ENCODE measurements at regions not wholly inside any gene's neighbourhood (a gene's known extent, or its start where the extent isn't known, plus 50 kb on each side); places are given as distances from the start of the nearest gene placed in this dataset.

GRCh38 chr4:160386846-160387245 lies 1284.0 kb downstream of the RAPGEF2 start:
- no peak for DNase-seq
- ChIA-PET CTCF (no interaction called here), POLR2A (no interaction called here)
- peaks cover 0 to 14% (median 0%) of the 10 kb centered on the region in 5 experiments for H3K9me3 ChIP-seq (ENCODE audit: control extremely low read depth in 1 of 5, control insufficient read depth in 4 of 5, insufficient read depth in 2 of 5, low read depth in 1 of 5, low read length in 4 of 5)
- H3K4me3 ChIP-seq (ENCODE audit: control insufficient read depth in 1 of 7, extremely low read depth in 1 of 7, insufficient read depth in 4 of 7, low read depth in 2 of 7, low read length in 6 of 7) = no peak overlapping the region
- H3K27me3 ChIP-seq (replicated peaks in 2 of 5; ENCODE audit: control insufficient read depth in 4 of 5, insufficient read depth in 5 of 5, low read length in 4 of 5) = no peaks in the 10 kb centered on the region
- H3K4me1 ChIP-seq (ENCODE audit: control extremely low read depth in 1 of 4, control insufficient read depth in 4 of 4, insufficient read depth in 4 of 4, low read length in 3 of 4) = no peaks in the 10 kb centered on the region
- H3K36me3 ChIP-seq (ENCODE audit: control insufficient read depth in 4 of 4, insufficient read depth in 4 of 4, low read length in 3 of 4) = no peaks in the 10 kb centered on the region
- H3K27ac ChIP-seq (ENCODE audit: insufficient read depth in 1 of 2, low read depth in 1 of 2, low read length in 2 of 2, poor library complexity in 1 of 2, severe bottlenecking in 2 of 2) = no peak overlapping the region

GRCh38 chr4:160399826-160400225 lies 1296.9 kb downstream of the RAPGEF2 start:
- no peaks in the 10 kb centered on the region for H3K4me1 ChIP-seq (ENCODE audit: control extremely low read depth in 1 of 4, control insufficient read depth in 4 of 4, insufficient read depth in 4 of 4, low read length in 3 of 4)
- no CpG with 5 or more reads among the region's 3 CpGs for WGBS (ENCODE audit: insufficient coverage)
- H3K27me3 ChIP-seq (replicated peaks in 2 of 5; ENCODE audit: control insufficient read depth in 4 of 5, insufficient read depth in 5 of 5, low read length in 4 of 5) = no peaks in the 10 kb centered on the region
- no peak overlapping the region for H3K27ac ChIP-seq (ENCODE audit: insufficient read depth in 1 of 2, low read depth in 1 of 2, low read length in 2 of 2, poor library complexity in 1 of 2, severe bottlenecking in 2 of 2)
- no peak for DNase-seq
- H3K9me3 ChIP-seq (ENCODE audit: control extremely low read depth in 1 of 5, control insufficient read depth in 4 of 5, insufficient read depth in 2 of 5, low read depth in 1 of 5, low read length in 4 of 5) = no peaks in the 10 kb centered on the region
- no peak overlapping the region for H3K4me3 ChIP-seq (ENCODE audit: control insufficient read depth in 1 of 7, extremely low read depth in 1 of 7, insufficient read depth in 4 of 7, low read depth in 2 of 7, low read length in 6 of 7)
- CTCF ChIA-PET = no interaction called here
- no peaks in the 10 kb centered on the region for H3K36me3 ChIP-seq (ENCODE audit: control insufficient read depth in 4 of 4, insufficient read depth in 4 of 4, low read length in 3 of 4)
- POLR2A ChIA-PET = no interaction called here

- no peak overlapping the region for H3K4me3 ChIP-seq (ENCODE audit: control insufficient read depth in 1 of 7, extremely low read depth in 1 of 7, insufficient read depth in 4 of 7, low read depth in 2 of 7, low read length in 6 of 7)
- no peak overlapping the region for H3K27ac ChIP-seq (ENCODE audit: insufficient read depth in 1 of 2, low read depth in 1 of 2, low read length in 2 of 2, poor library complexity in 1 of 2, severe bottlenecking in 2 of 2)
- no peaks in the 10 kb centered on the region for H3K36me3 ChIP-seq (ENCODE audit: control insufficient read depth in 4 of 4, insufficient read depth in 4 of 4, low read length in 3 of 4)
- DNase-seq = no peak
- WGBS (ENCODE audit: insufficient coverage) = no CpG with 5 or more reads among the region's 2 CpGs
- H3K27me3 ChIP-seq (replicated peaks in 2 of 5; ENCODE audit: control insufficient read depth in 4 of 5, insufficient read depth in 5 of 5, low read length in 4 of 5) = no peaks in the 10 kb centered on the region
- H3K4me1 ChIP-seq (ENCODE audit: control extremely low read depth in 1 of 4, control insufficient read depth in 4 of 4, insufficient read depth in 4 of 4, low read length in 3 of 4) = no peaks in the 10 kb centered on the region
- CTCF ChIA-PET = no interaction called here
- POLR2A ChIA-PET = no interaction called here
- no peaks in the 10 kb centered on the region for H3K9me3 ChIP-seq (ENCODE audit: control extremely low read depth in 1 of 5, control insufficient read depth in 4 of 5, insufficient read depth in 2 of 5, low read depth in 1 of 5, low read length in 4 of 5)
Observed at GRCh38 chr4:160403081-160403480, 1300.2 kb downstream of the RAPGEF2 start.

GRCh38 chr4:160406263-160406825 lies 1303.5 kb downstream of the RAPGEF2 start:
- ChIA-PET POLR2A (no interaction called here), CTCF (no interaction called here)
- H3K27ac ChIP-seq (ENCODE audit: insufficient read depth in 1 of 2, low read depth in 1 of 2, low read length in 2 of 2, poor library complexity in 1 of 2, severe bottlenecking in 2 of 2) = no peak overlapping the region
- no peak for DNase-seq
- 78% methylated on average over 1 of the region's 5 CpGs for WGBS (ENCODE audit: insufficient coverage)
- no peaks in the 10 kb centered on the region for H3K9me3 ChIP-seq (ENCODE audit: control extremely low read depth in 1 of 5, control insufficient read depth in 4 of 5, insufficient read depth in 2 of 5, low read depth in 1 of 5, low read length in 4 of 5)
- H3K4me3 ChIP-seq (ENCODE audit: control insufficient read depth in 1 of 7, extremely low read depth in 1 of 7, insufficient read depth in 4 of 7, low read depth in 2 of 7, low read length in 6 of 7) = no peak overlapping the region
- no peaks in the 10 kb centered on the region for H3K27me3 ChIP-seq (replicated peaks in 2 of 5; ENCODE audit: control insufficient read depth in 4 of 5, insufficient read depth in 5 of 5, low read length in 4 of 5)
- no peaks in the 10 kb centered on the region for H3K36me3 ChIP-seq (ENCODE audit: control insufficient read depth in 4 of 4, insufficient read depth in 4 of 4, low read length in 3 of 4)
- no peaks in the 10 kb centered on the region for H3K4me1 ChIP-seq (ENCODE audit: control extremely low read depth in 1 of 4, control insufficient read depth in 4 of 4, insufficient read depth in 4 of 4, low read length in 3 of 4)

- Histone ChIP-seq H3K4me1 (ENCODE audit: control extremely low read depth in 1 of 4, control insufficient read depth in 4 of 4, insufficient read depth in 4 of 4, low read length in 3 of 4) (no peaks in the 10 kb centered on the region), H3K4me3 (ENCODE audit: control insufficient read depth in 1 of 7, extremely low read depth in 1 of 7, insufficient read depth in 4 of 7, low read depth in 2 of 7, low read length in 6 of 7) (no peak overlapping the region), H3K36me3 (ENCODE audit: control insufficient read depth in 4 of 4, insufficient read depth in 4 of 4, low read length in 3 of 4) (no peaks in the 10 kb centered on the region), H3K9me3 (ENCODE audit: control extremely low read depth in 1 of 5, control insufficient read depth in 4 of 5, insufficient read depth in 2 of 5, low read depth in 1 of 5, low read length in 4 of 5) (no peaks in the 10 kb centered on the region), H3K27me3 (replicated peaks in 2 of 5; ENCODE audit: control insufficient read depth in 4 of 5, insufficient read depth in 5 of 5, low read length in 4 of 5) (no peaks in the 10 kb centered on the region), H3K27ac (ENCODE audit: insufficient read depth in 1 of 2, low read depth in 1 of 2, low read length in 2 of 2, poor library complexity in 1 of 2, severe bottlenecking in 2 of 2) (no peak overlapping the region)
- ChIA-PET CTCF (no interaction called here), POLR2A (no interaction called here)
- 100% methylated on average over 4 of the region's 5 CpGs for WGBS (ENCODE audit: insufficient coverage)
- no peak for DNase-seq
Observed at GRCh38 chr4:160414496-160414895, 1311.6 kb downstream of the RAPGEF2 start.

GRCh38 chr4:160423879-160424451 lies 1321.1 kb downstream of the RAPGEF2 start:
- no peaks in the 10 kb centered on the region for H3K27me3 ChIP-seq (replicated peaks in 2 of 5; ENCODE audit: control insufficient read depth in 4 of 5, insufficient read depth in 5 of 5, low read length in 4 of 5)
- no peak overlapping the region for H3K4me3 ChIP-seq (ENCODE audit: control insufficient read depth in 1 of 7, extremely low read depth in 1 of 7, insufficient read depth in 4 of 7, low read depth in 2 of 7, low read length in 6 of 7)
- CTCF ChIA-PET = no interaction called here
- H3K27ac ChIP-seq (ENCODE audit: insufficient read depth in 1 of 2, low read depth in 1 of 2, low read length in 2 of 2, poor library complexity in 1 of 2, severe bottlenecking in 2 of 2) = no peak overlapping the region
- H3K9me3 ChIP-seq (ENCODE audit: control extremely low read depth in 1 of 5, control insufficient read depth in 4 of 5, insufficient read depth in 2 of 5, low read depth in 1 of 5, low read length in 4 of 5) = no peaks in the 10 kb centered on the region
- POLR2A ChIA-PET = no interaction called here
- WGBS (ENCODE audit: insufficient coverage) = 96% methylated on average over 3 of the region's 6 CpGs
- DNase-seq = no peak
- no peaks in the 10 kb centered on the region for H3K36me3 ChIP-seq (ENCODE audit: control insufficient read depth in 4 of 4, insufficient read depth in 4 of 4, low read length in 3 of 4)
- H3K4me1 ChIP-seq (ENCODE audit: control extremely low read depth in 1 of 4, control insufficient read depth in 4 of 4, insufficient read depth in 4 of 4, low read length in 3 of 4) = no peaks in the 10 kb centered on the region

- CTCF ChIA-PET = no interaction called here
- Histone ChIP-seq H3K9me3 (ENCODE audit: control extremely low read depth in 1 of 5, control insufficient read depth in 4 of 5, insufficient read depth in 2 of 5, low read depth in 1 of 5, low read length in 4 of 5) (no peaks in the 10 kb centered on the region), H3K27me3 (replicated peaks in 2 of 5; ENCODE audit: control insufficient read depth in 4 of 5, insufficient read depth in 5 of 5, low read length in 4 of 5) (no peaks in the 10 kb centered on the region), H3K27ac (ENCODE audit: insufficient read depth in 1 of 2, low read depth in 1 of 2, low read length in 2 of 2, poor library complexity in 1 of 2, severe bottlenecking in 2 of 2) (no peak overlapping the region), H3K36me3 (ENCODE audit: control insufficient read depth in 4 of 4, insufficient read depth in 4 of 4, low read length in 3 of 4) (no peaks in the 10 kb centered on the region), H3K4me3 (ENCODE audit: control insufficient read depth in 1 of 7, extremely low read depth in 1 of 7, insufficient read depth in 4 of 7, low read depth in 2 of 7, low read length in 6 of 7) (no peak overlapping the region), H3K4me1 (ENCODE audit: control extremely low read depth in 1 of 4, control insufficient read depth in 4 of 4, insufficient read depth in 4 of 4, low read length in 3 of 4) (no peaks in the 10 kb centered on the region)
- POLR2A ChIA-PET = no interaction called here
- no peak for DNase-seq
- no CpG with 5 or more reads among the region's 2 CpGs for WGBS (ENCODE audit: insufficient coverage)
Observed at GRCh38 chr4:160426233-160426632, 1323.4 kb downstream of the RAPGEF2 start.
